H1 (cell line): ENCODE measurements at regions not wholly inside any gene's neighbourhood (a gene's known extent, or its start where the extent isn't known, plus 50 kb on each side); places are given as distances from the start of the nearest gene placed in this dataset.

Source experiments
- CTCF ChIA-PET: fragments of 300-600 bp; sonication (Branson Sonifier 250); formaldehyde crosslinking; loops from one replicate; lab custom pipeline; 2021; ENCODE audit not compliant: partially characterized antibody; lab: Charles Lee
- POLR2A ChIA-PET: fragments of 300-600 bp; sonication (Branson Sonifier 250); formaldehyde crosslinking; loops from one replicate; lab custom pipeline; 2021; ENCODE audit warnings: inconsistent platforms; ENCODE audit not compliant: partially characterized antibody; lab: Charles Lee
- DNase-seq, 2 experiments: peaks; one replicate each; pipeline versions ENCODE4 v3.0.0 to v3.0.0-alpha.2; 2010 to 2022; ENCODE audit warnings: low spot score in 2 of 2, low read depth in 1 of 2, mixed read lengths in 1 of 2
- FAIRE-seq: peaks from 2 replicates; lab custom pipeline; 2011; peaks lifted over from hg19 to GRCh38; lab: Jason Lieb, UNC
- H2AFZ ChIP-seq: 2 replicates; pipeline ENCODE4 v1.8.1; 2012; ENCODE audit warnings: low read length, inconsistent platforms
- H2AK5ac ChIP-seq: 2 replicates; pipeline ENCODE4 v1.6.1; 2013; ENCODE audit warnings: low read depth, low read length
- H2BK120ac ChIP-seq: replicated peaks from 2 replicates; pipeline ENCODE3; 2013; ENCODE audit warnings: low read depth, low read length, inconsistent platforms
- H2BK12ac ChIP-seq: 2 replicates; pipeline ENCODE4 v1.6.1; 2013; ENCODE audit warnings: low read depth, low read length
- H2BK15ac ChIP-seq: 2 replicates; pipeline ENCODE4 v1.6.1; 2013; ENCODE audit warnings: low read length
- H2BK20ac ChIP-seq: 2 replicates; pipeline ENCODE4 v1.6.1; 2013; ENCODE audit warnings: low read length
- H2BK5ac ChIP-seq: 2 replicates; pipeline ENCODE4 v1.6.1; 2013; ENCODE audit warnings: low read depth, low read length
- H3K14ac ChIP-seq: 2 replicates; pipeline ENCODE4 v1.6.1; 2013; ENCODE audit warnings: inconsistent platforms; ENCODE audit not compliant: insufficient read length
- H3K18ac ChIP-seq: 2 replicates; pipeline ENCODE4 v1.6.1; 2013; ENCODE audit warnings: low read length; ENCODE audit errors: extremely low read depth
- H3K23ac ChIP-seq: 2 replicates; pipeline ENCODE4 v1.6.1; 2013; ENCODE audit warnings: inconsistent platforms; ENCODE audit not compliant: insufficient read length
- H3K23me2 ChIP-seq: 2 replicates; pipeline ENCODE4 v1.6.1; 2013; ENCODE audit warnings: low read depth, low read length
- H3K27ac ChIP-seq: 2 replicates; pipeline ENCODE4 v1.6.1; 2011; ENCODE audit warnings: low read depth, low read length, inconsistent platforms
- H3K27me3 ChIP-seq, 4 experiments: replicated peaks in 1 of 4; 1 replicate in 1 of 4; 2 replicates in 3 of 4; pipeline versions ENCODE4 v1.6.1 to v1.8.1; 2011 to 2013; ENCODE audit warnings: low read length in 3 of 4, mild to moderate bottlenecking in 3 of 4, inconsistent platforms in 2 of 4, mixed read lengths in 2 of 4, moderate library complexity in 1 of 4; ENCODE audit not compliant: control insufficient read depth in 3 of 4, insufficient read depth in 3 of 4; ENCODE audit errors: extremely low read depth in 1 of 4
- H3K36me3 ChIP-seq, 4 experiments: 2 replicates each; pipeline versions ENCODE4 v1.6.1 to v1.8.1; 2011 to 2013; ENCODE audit warnings: mild to moderate bottlenecking in 4 of 4, low read length in 3 of 4, moderate library complexity in 2 of 4, control low read depth in 1 of 4, inconsistent platforms in 1 of 4; ENCODE audit not compliant: insufficient read depth in 4 of 4, control insufficient read depth in 2 of 4
- H3K4ac ChIP-seq: replicated peaks from 2 replicates; pipeline ENCODE3; 2013; ENCODE audit warnings: low read length, low read depth, mixed read lengths, inconsistent platforms; ENCODE audit not compliant: insufficient read length
- H3K4me1 ChIP-seq, 4 experiments: replicated peaks in 1 of 4; 1 replicate in 1 of 4; 2 replicates in 3 of 4; pipeline versions ENCODE4 v1.6.1 to v1.8.1; 2011 to 2013; ENCODE audit warnings: low read length in 3 of 4, inconsistent platforms in 2 of 4, mixed read lengths in 1 of 4; ENCODE audit not compliant: insufficient read depth in 4 of 4, control insufficient read depth in 3 of 4
- H3K4me2 ChIP-seq, 2 experiments: 2 replicates each; pipeline versions ENCODE4 v1.6.1 to v1.8.1; 2011 to 2013; ENCODE audit warnings: low read depth in 2 of 2, low read length in 2 of 2, control low read depth in 1 of 2, inconsistent platforms in 1 of 2, mild to moderate bottlenecking in 1 of 2; ENCODE audit not compliant: insufficient read depth in 1 of 2
- H3K4me3 ChIP-seq, 4 experiments: fragments of 200-600, 300-600 bp in 1 of 4; sonication (generic), shearing (Covaris generic), sonication (Bioruptor Twin) in 1 of 4; 2 replicates each; pipeline versions ENCODE4 v1.5.1 to v1.8.1; 2011 to 2016; ENCODE audit warnings: low read length in 4 of 4, low read depth in 3 of 4, control low read depth in 2 of 4, inconsistent platforms in 2 of 4, mild to moderate bottlenecking in 2 of 4, mixed read lengths in 1 of 4, moderate library complexity in 1 of 4; ENCODE audit not compliant: insufficient read depth in 2 of 4; ENCODE audit errors: extremely low read depth in 1 of 4
- H3K56ac ChIP-seq: replicated peaks from 2 replicates; pipeline ENCODE3; 2013; ENCODE audit warnings: low read depth, mild to moderate bottlenecking, mixed read lengths, low read length, inconsistent platforms; ENCODE audit not compliant: insufficient read length
- H3K79me1 ChIP-seq: 2 replicates; pipeline ENCODE4 v1.6.1; 2013; ENCODE audit warnings: low read depth, low read length, control low read depth
- H3K79me2 ChIP-seq, 2 experiments: 2 replicates each; pipeline versions ENCODE4 v1.6.1 to v1.8.1; 2012 to 2013; ENCODE audit warnings: low read length in 2 of 2, mild to moderate bottlenecking in 2 of 2, inconsistent platforms in 1 of 2; ENCODE audit not compliant: insufficient read depth in 2 of 2, control insufficient read depth in 1 of 2
- H3K9ac ChIP-seq, 4 experiments: replicated peaks in 1 of 4; 1 replicate in 1 of 4; 2 replicates in 3 of 4; pipeline versions ENCODE4 v1.6.1 to v1.8.1; 2011 to 2013; ENCODE audit warnings: low read depth in 3 of 4, low read length in 3 of 4, control low read depth in 2 of 4, mild to moderate bottlenecking in 2 of 4, moderate library complexity in 2 of 4, inconsistent platforms in 1 of 4; ENCODE audit errors: extremely low read depth in 1 of 4
- H3K9me3 ChIP-seq, 2 experiments: 2 replicates each; pipeline versions ENCODE4 v1.6.1 to v1.8.1; 2012 to 2013; ENCODE audit warnings: mild to moderate bottlenecking in 2 of 2, moderate library complexity in 2 of 2, control low read depth in 1 of 2, inconsistent platforms in 1 of 2, low read depth in 1 of 2, low read length in 1 of 2, mixed read lengths in 1 of 2; ENCODE audit not compliant: insufficient read depth in 2 of 2
- H4K20me1 ChIP-seq, 2 experiments: replicated peaks in 1 of 2; 2 replicates each; pipeline versions ENCODE3 to v1.8.1; 2011 to 2013; ENCODE audit warnings: inconsistent platforms in 2 of 2, low read length in 2 of 2, mild to moderate bottlenecking in 1 of 2; ENCODE audit not compliant: insufficient read depth in 2 of 2, control insufficient read depth in 1 of 2
- H4K5ac ChIP-seq: 2 replicates; pipeline ENCODE4 v1.6.1; 2013; ENCODE audit warnings: low read length, low read depth, mixed read lengths, inconsistent platforms; ENCODE audit not compliant: insufficient read length
- H4K8ac ChIP-seq: 2 replicates; pipeline ENCODE4 v1.8.0; 2013; ENCODE audit warnings: mild to moderate bottlenecking, moderate library complexity, low read length, inconsistent platforms; ENCODE audit not compliant: insufficient read depth; ENCODE audit errors: extremely low read depth
- H4K91ac ChIP-seq: replicated peaks from 2 replicates; pipeline ENCODE3; 2013; ENCODE audit warnings: low read length, mixed read lengths, inconsistent platforms; ENCODE audit not compliant: insufficient read length
- JUND ChIP-seq: IDR thresholded peaks from 2 replicates; pipeline ENCODE4 v1.6.1; 2011; ENCODE audit warnings: mild to moderate bottlenecking, improper control_type of control experiment, low read length
- WGBS, 2 experiments: shearing (Covaris generic) in 1 of 2; methylation state at CpG; one replicate each; pipeline versions ENCODE4 v1.1.6 to v1.1.7; 2013 to 2015; ENCODE audit warnings: low lambda C conversion rate in 2 of 2, mixed read lengths in 2 of 2, inconsistent platforms in 1 of 2, low coverage in 1 of 2, missing lambda C conversion rate in 1 of 2; ENCODE audit not compliant: insufficient replicate concordance in 2 of 2, insufficient coverage in 1 of 2, insufficient read length in 1 of 2; ENCODE audit errors: extremely low coverage in 1 of 2, missing lambda C conversion rate in 1 of 2; 5-methylcytosine and 5-hydroxymethylcytosine counted together
- TF ChIP-seq, protein P1 (sequence below): IDR thresholded peaks from 2 replicates; pipeline ENCODE4 v1.6.1; 2011; ENCODE audit warnings: low read length, improper control_type of control experiment

DNA sequence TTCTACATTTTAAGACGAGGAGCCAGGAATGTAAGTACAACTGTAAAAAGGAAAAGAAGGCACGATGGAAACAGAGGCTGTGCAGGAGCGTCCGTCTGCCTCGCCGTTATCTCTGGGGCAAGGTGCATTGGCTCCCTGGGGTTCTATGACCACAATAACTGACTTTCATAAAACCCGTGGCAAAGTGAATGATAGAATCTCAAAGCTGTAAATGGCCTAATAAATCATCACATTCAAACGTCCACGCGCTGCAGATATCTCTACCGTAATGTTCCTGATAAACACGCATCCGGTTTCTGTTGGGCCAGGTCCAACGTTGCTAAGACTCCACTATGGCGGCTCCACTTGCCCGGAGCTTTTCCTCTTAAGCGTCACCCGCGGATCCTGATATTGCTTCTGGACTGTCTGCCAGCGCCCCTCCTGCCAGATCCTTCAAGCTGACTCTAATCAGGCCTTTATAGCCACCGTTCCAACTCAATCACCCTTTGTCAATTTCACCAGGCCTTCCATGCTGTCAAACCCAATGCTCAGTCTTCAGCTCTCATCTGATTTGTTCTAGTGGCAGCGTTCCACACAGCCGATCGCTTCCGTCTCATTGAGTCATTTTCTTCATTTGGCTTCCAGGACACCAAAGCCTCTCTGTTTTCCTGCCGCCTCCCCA lies 265.6 kb upstream of the FOXK1 start:
- FAIRE-seq (no peak), DNase-seq (no peak)
- no peak overlapping the region for H4K91ac ChIP-seq
- no peaks in the 10 kb centered on the region for H3K36me3 ChIP-seq
- H3K79me1 ChIP-seq: no peaks in the 10 kb centered on the region
- H4K20me1 ChIP-seq: no peaks in the 10 kb centered on the region
- no peaks in the 10 kb centered on the region for H3K79me2 ChIP-seq
- no peak overlapping the region for H2AFZ ChIP-seq
- no peak overlapping the region for H3K4me3 ChIP-seq
- no peak overlapping the region for H3K18ac ChIP-seq
- H4K8ac ChIP-seq: no peak overlapping the region
- ChIA-PET POLR2A (no interaction called here), CTCF (interaction anchor here (0.6 to 1.5 kb wide), 2 partner anchors 190 to 283 kb away, joined by 3 read pairs; no protein-coding TSS in a partner anchor)
- H2BK20ac ChIP-seq: no peak overlapping the region
- H3K14ac ChIP-seq: no peak overlapping the region
- H3K23ac ChIP-seq: no peak overlapping the region
- peaks cover 19 to 63% of the 10 kb centered on the region in 2 experiments for H3K9me3 ChIP-seq
- no peak overlapping the region for H3K27ac ChIP-seq
- H2BK5ac ChIP-seq: no peak overlapping the region
- H2BK120ac ChIP-seq: no peak overlapping the region
- 89% methylated on average over 26 of the region's 26 CpGs; no CpG with 5 or more reads in 1 of the 2 experiments for WGBS, 2 experiments
- H3K56ac ChIP-seq: no peak overlapping the region
- no peak overlapping the region for H4K5ac ChIP-seq
- H3K9ac ChIP-seq: no peak overlapping the region
- H2BK12ac ChIP-seq: no peak overlapping the region
- H3K23me2 ChIP-seq: no peaks in the 10 kb centered on the region
- H2AK5ac ChIP-seq: no peak overlapping the region
- no peak overlapping the region for H3K4ac ChIP-seq
- no peak overlapping the region for H3K4me2 ChIP-seq
- no peaks in the 10 kb centered on the region for H3K27me3 ChIP-seq
- H2BK15ac ChIP-seq: no peak overlapping the region
- H3K4me1 ChIP-seq: no peaks in the 10 kb centered on the region
- TF ChIP-seq, protein P1, sequence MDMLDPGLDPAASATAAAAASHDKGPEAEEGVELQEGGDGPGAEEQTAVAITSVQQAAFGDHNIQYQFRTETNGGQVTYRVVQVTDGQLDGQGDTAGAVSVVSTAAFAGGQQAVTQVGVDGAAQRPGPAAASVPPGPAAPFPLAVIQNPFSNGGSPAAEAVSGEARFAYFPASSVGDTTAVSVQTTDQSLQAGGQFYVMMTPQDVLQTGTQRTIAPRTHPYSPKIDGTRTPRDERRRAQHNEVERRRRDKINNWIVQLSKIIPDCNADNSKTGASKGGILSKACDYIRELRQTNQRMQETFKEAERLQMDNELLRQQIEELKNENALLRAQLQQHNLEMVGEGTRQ: no peak
- no peak for TF ChIP-seq JUND
